ENCODE measurements at regions not wholly inside any gene's neighbourhood (a gene's known extent, or its start where the extent isn't known, plus 50 kb on each side); places are given as distances from the start of the nearest gene placed in this dataset.

- TF ChIP-seq CTCF (IDR thresholded peaks at IDR 0.05) (no peak), POLR2A (IDR thresholded peaks at IDR 0.05) (no peak)
- 67 to 68% methylated on average over 2 of the region's 2 CpGs for WGBS, 2 donors
- intact Hi-C loops (cut with DNase I; ENCODE audit: low total_unique reads), result no loop called here
- H3K4me3 ChIP-seq (ENCODE audit: low read depth, poor library complexity, severe bottlenecking), result no peak overlapping the region
- no peak for DNase-seq (ENCODE audit: low spot score in 2 of 2)
These were observed 1370.3 kb upstream of the SLC10A2 start for GRCh38 chr13:104436555-104436954.

GRCh38 chr13:104431895-104432294 is 1365.7 kb upstream of the SLC10A2 start:
- DNase-seq (ENCODE audit: low spot score in 2 of 2), result no peak
- WGBS, 2 donors, result 85 to 93% methylated on average over 1 of the region's 1 CpG
- no peak for TF ChIP-seq POLR2A (IDR thresholded peaks at IDR 0.05)
- intact Hi-C loops (cut with DNase I; ENCODE audit: low total_unique reads), result no loop called here
- H3K4me3 ChIP-seq (ENCODE audit: low read depth, poor library complexity, severe bottlenecking), result no peak overlapping the region

- no peak overlapping the region for H3K4me3 ChIP-seq (ENCODE audit: low read depth, poor library complexity, severe bottlenecking)
- intact Hi-C loops (cut with DNase I; ENCODE audit: low total_unique reads), result no loop called here
- DNase-seq (ENCODE audit: low spot score in 2 of 2), result no peak
- 90 to 91% methylated on average over 4 of the region's 4 CpGs for WGBS, 2 donors
- no peak for TF ChIP-seq POLR2A (IDR thresholded peaks at IDR 0.05)
- TF ChIP-seq CTCF (IDR thresholded peaks at IDR 0.05), result no peak
These were observed 1360.2 kb upstream of the SLC10A2 start for GRCh38 chr13:104426435-104426834.

- DNase-seq (ENCODE audit: low spot score in 2 of 2), result no peak
- 73 to 74% methylated on average over 4 of the region's 4 CpGs for WGBS, 2 donors
- intact Hi-C loops (cut with DNase I; ENCODE audit: low total_unique reads), result no loop called here
- no peak overlapping the region for H3K4me3 ChIP-seq (ENCODE audit: low read depth, poor library complexity, severe bottlenecking)
- TF ChIP-seq POLR2A (IDR thresholded peaks at IDR 0.05) (no peak), CTCF (IDR thresholded peaks at IDR 0.05) (no peak)
These were observed 1356.5 kb upstream of the SLC10A2 start for GRCh38 chr13:104422668-104423067.

GRCh38 chr13:104416973-104417372 is 1350.8 kb upstream of the SLC10A2 start:
- intact Hi-C loops (cut with DNase I; ENCODE audit: low total_unique reads), result no loop called here
- H3K4me3 ChIP-seq (ENCODE audit: low read depth, poor library complexity, severe bottlenecking), result no peak overlapping the region
- no peak for TF ChIP-seq POLR2A (IDR thresholded peaks at IDR 0.05)
- no peak for TF ChIP-seq CTCF (IDR thresholded peaks at IDR 0.05)
- 62 to 77% methylated on average over 1 of the region's 1 CpG for WGBS, 2 donors
- DNase-seq (ENCODE audit: low spot score in 2 of 2), result no peak

GRCh38 chr13:104414771-104415170 is 1348.6 kb upstream of the SLC10A2 start:
- TF ChIP-seq CTCF (IDR thresholded peaks at IDR 0.05), result no peak
- TF ChIP-seq POLR2A (IDR thresholded peaks at IDR 0.05), result no peak
- intact Hi-C loops (cut with DNase I; ENCODE audit: low total_unique reads), result no loop called here
- 37 to 42% methylated on average over 4 of the region's 4 CpGs for WGBS, 2 donors
- DNase-seq (ENCODE audit: low spot score in 2 of 2), result no peak
- no peak overlapping the region for H3K4me3 ChIP-seq (ENCODE audit: low read depth, poor library complexity, severe bottlenecking)

Measured in lower leg skin (tissue), 4 donors.